GM12891 (cell line): ENCODE measurements at regions not wholly inside any gene's neighbourhood (a gene's known extent, or its start where the extent isn't known, plus 50 kb on each side); places are given as distances from the start of the nearest gene placed in this dataset.

Source experiments
- POLR2A ChIP-seq: IDR thresholded peaks from 2 replicates; pipeline ENCODE4 v1.6.1; 2011; ENCODE audit warnings: low read depth, low read length, control low read depth
- POLR2AphosphoS5 ChIP-seq: IDR thresholded peaks from 2 replicates; pipeline ENCODE4 v1.6.1; 2011; ENCODE audit warnings: low read depth, low read length, control low read depth
- POU2F2 ChIP-seq: IDR thresholded peaks from 2 replicates; pipeline ENCODE4 v1.6.1; 2011; ENCODE audit warnings: low read depth, mild to moderate bottlenecking, control low read depth, low read length, moderate library complexity
- TAF1 ChIP-seq: IDR thresholded peaks from 2 replicates; pipeline ENCODE4 v1.6.1; 2011; ENCODE audit warnings: low read depth, low read length, control low read depth

DNA sequence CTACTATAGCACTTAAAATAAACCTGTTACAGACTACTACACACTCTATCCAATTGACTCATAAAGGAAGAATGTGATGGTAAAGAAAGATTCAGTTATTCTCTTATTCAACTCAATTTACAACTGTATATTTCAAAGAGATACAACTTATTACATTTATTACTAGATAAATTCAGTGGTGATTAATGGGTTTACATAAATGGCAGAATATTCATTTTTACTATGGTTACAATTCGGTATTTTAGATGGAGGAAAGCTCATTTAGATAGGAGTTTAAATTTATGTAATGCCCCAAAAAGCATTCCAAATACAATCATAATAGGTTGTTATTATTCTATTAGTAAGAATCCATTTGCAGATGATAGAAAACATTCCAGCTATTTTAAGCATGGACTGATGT is 439.1 kb upstream of the OPRM1 start:
- TF ChIP-seq POLR2A (no peak), TAF1 (no peak), POLR2AphosphoS5 (no peak), POU2F2 (no peak)
